HL-60/S4 (cell line): ENCODE measurements at regions not wholly inside any gene's neighbourhood (a gene's known extent, or its start where the extent isn't known, plus 50 kb on each side); places are given as distances from the start of the nearest gene placed in this dataset.

Source experiments
- in situ Hi-C: fragments of 300-500 bp; cut with MboI; formaldehyde crosslinking; loops from 2 replicates; pipeline ENCODE4 v1.14.3; 2022; ENCODE audit warnings: low sequenced_read_pairs

GRCh38 chr7:155178096-155178495, 108.0 kb downstream of the HTR5A start:
- in situ Hi-C loops = no loop called here

GRCh38 chr7:155181768-155182167, 111.6 kb downstream of the HTR5A start:
- in situ Hi-C loops = no loop called here

- in situ Hi-C loops = no loop called here
Observed at GRCh38 chr7:155182406-155182970, 112.4 kb downstream of the HTR5A start.

GRCh38 chr7:155183655-155184054, 113.5 kb downstream of the HTR5A start:
- in situ Hi-C loops = no loop called here

- in situ Hi-C loops = no loop called here
Observed at GRCh38 chr7:155184923-155185322, 112.8 kb upstream of the INSIG1 start.

GRCh38 chr7:155187061-155187785, 110.5 kb upstream of the INSIG1 start:
- in situ Hi-C loops = no loop called here

GRCh38 chr7:155188357-155188756, 109.3 kb upstream of the INSIG1 start:
- in situ Hi-C loops = no loop called here

GRCh38 chr7:155188821-155189581, 108.7 kb upstream of the INSIG1 start:
- in situ Hi-C loops = no loop called here

GRCh38 chr7:155189590-155189989, 108.1 kb upstream of the INSIG1 start:
- in situ Hi-C loops = no loop called here

GRCh38 chr7:155190688-155191087, 107.0 kb upstream of the INSIG1 start:
- in situ Hi-C loops = loop anchor here (10.0 kb wide), 2 partner anchors 114 to 154 kb away; no protein-coding TSS in a partner anchor

GRCh38 chr7:155191137-155191536, 106.5 kb upstream of the INSIG1 start:
- in situ Hi-C loops = loop anchor here (10.0 kb wide), 2 partner anchors 114 to 154 kb away; no protein-coding TSS in a partner anchor

GRCh38 chr7:155191901-155192478, 105.7 kb upstream of the INSIG1 start:
- in situ Hi-C loops = loop anchor here (10.0 kb wide), 2 partner anchors 113 to 153 kb away; no protein-coding TSS in a partner anchor

GRCh38 chr7:155192961-155193640, 104.6 kb upstream of the INSIG1 start:
- in situ Hi-C loops = loop anchor here (10.0 kb wide), 2 partner anchors 112 to 152 kb away; no protein-coding TSS in a partner anchor

GRCh38 chr7:155193716-155194115, 104.0 kb upstream of the INSIG1 start:
- in situ Hi-C loops = loop anchor here (10.0 kb wide), 2 partner anchors 111 to 151 kb away; no protein-coding TSS in a partner anchor

GRCh38 chr7:155194382-155195140, 103.1 kb upstream of the INSIG1 start:
- in situ Hi-C loops = loop anchor here (10.0 kb wide), 2 partner anchors 110 to 150 kb away; no protein-coding TSS in a partner anchor

GRCh38 chr7:155195939-155196523, 101.6 kb upstream of the INSIG1 start:
- in situ Hi-C loops = loop anchor here (10.0 kb wide), 2 partner anchors 109 to 149 kb away; no protein-coding TSS in a partner anchor

GRCh38 chr7:155198196-155198892, 99.3 kb upstream of the INSIG1 start:
- in situ Hi-C loops = loop anchor here (10.0 kb wide), 2 partner anchors 106 to 146 kb away; no protein-coding TSS in a partner anchor
